Naive thymus-derived CD8-positive, alpha-beta T cell (primary cell): ENCODE measurements at regions not wholly inside any gene's neighbourhood (a gene's known extent, or its start where the extent isn't known, plus 50 kb on each side); places are given as distances from the start of the nearest gene placed in this dataset.
"Not testable (repeated sequence)": the region's sequence is repeated elsewhere in the genome, so short reads cannot be mapped to it uniquely, and the experiment has no call there.

ENCODE experiments used
- ATAC-seq, 2 donors: fragments of 150-1000 bp; cut with Tn5 transposase in 1 of 2; sonication (Bioruptor Pico), chemical (Tn5 transposase) in 1 of 2; 1 replicate in 1 of 2; 2 replicates in 1 of 2; pipeline ENCODE4 v1.10.0; 2021; ENCODE audit warnings: mild to moderate bottlenecking in 2 of 2, moderate library complexity in 2 of 2
- POLR2A ChIA-PET: fragments of 350-600 bp; sonication (Branson Sonifier 250); formaldehyde crosslinking; loops from one replicate; lab custom pipeline; 2021; ENCODE audit warnings: antibody characterized with exemption; lab: Charles Lee
- DNase-seq, 10 donors: peaks; one replicate each; pipeline versions ENCODE4 v3.0.0 to v3.0.0-alpha.2; 2020 to 2022
- H3K27ac Mint-ChIP-seq, 10 donors: one replicate each; pipeline ENCODE4 v1.8.0; 2020 to 2022; ENCODE audit warnings: mild to moderate bottlenecking in 10 of 10, mixed read lengths in 10 of 10, moderate library complexity in 4 of 10, inconsistent platforms in 1 of 10
- H3K27me3 Mint-ChIP-seq, 5 donors: one replicate each; pipeline ENCODE4 v1.8.0; 2021 to 2022; ENCODE audit warnings: mixed read lengths in 5 of 5
- H3K36me3 Mint-ChIP-seq, 3 donors: one replicate each; pipeline ENCODE4 v1.8.0; 2020 to 2022; ENCODE audit warnings: mixed read lengths in 3 of 3, mild to moderate bottlenecking in 2 of 3, inconsistent platforms in 1 of 3
- H3K4me1 Mint-ChIP-seq, 4 donors: one replicate each; pipeline ENCODE4 v1.8.0; 2021 to 2022; ENCODE audit warnings: mixed read lengths in 4 of 4
- H3K4me3 Mint-ChIP-seq, 10 donors: one replicate each; pipeline ENCODE4 v1.8.0; 2020 to 2022; ENCODE audit warnings: mild to moderate bottlenecking in 10 of 10, mixed read lengths in 10 of 10, moderate library complexity in 6 of 10, inconsistent platforms in 1 of 10
- H3K9me3 Mint-ChIP-seq, 9 donors: one replicate each; pipeline ENCODE4 v1.8.0; 2020 to 2022; ENCODE audit warnings: mixed read lengths in 9 of 9, mild to moderate bottlenecking in 3 of 9, inconsistent platforms in 1 of 9, moderate library complexity in 1 of 9

DNA sequence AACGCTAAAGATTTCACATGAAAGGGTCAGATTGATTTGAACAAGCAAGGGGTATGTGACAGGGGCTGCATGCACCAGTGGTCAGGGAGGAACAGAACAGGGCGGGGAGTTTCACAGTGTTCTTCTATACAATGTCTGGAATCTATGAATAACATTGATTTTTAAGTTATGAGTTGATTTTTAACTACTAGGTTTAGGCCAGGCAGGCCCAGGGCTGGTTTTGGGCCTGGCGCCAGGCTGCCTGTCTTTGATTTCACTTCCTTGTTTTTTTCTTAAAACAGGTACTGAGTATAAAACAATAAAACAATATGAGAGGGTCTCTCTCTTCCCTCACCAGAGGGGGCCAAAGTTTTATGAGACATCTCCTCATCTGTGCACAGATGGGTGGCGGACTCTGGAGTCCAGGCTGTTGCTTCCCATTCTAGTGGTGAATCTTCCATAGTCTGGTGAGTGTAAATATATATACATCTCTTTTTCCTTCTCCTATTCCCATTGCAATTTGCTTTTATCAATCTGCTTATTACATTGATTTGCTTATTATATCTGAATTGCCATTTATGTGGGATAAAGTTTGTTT is 133.2 kb downstream of the ZNF737 start:
- H3K27me3 Mint-ChIP-seq, POLR2A ChIA-PET, H3K36me3 Mint-ChIP-seq, H3K4me1 Mint-ChIP-seq, ATAC-seq, H3K4me3 Mint-ChIP-seq, DNase-seq: not testable (repeated sequence)
- H3K27ac Mint-ChIP-seq = peak overlapping the region in 1 of 10 donors; percentile 29
- H3K9me3 Mint-ChIP-seq = peaks cover 0 to 12% (median 4%) of the 10 kb centered on the region in 9 donors

GRCh38 chr19:20431826-20432225 is 133.8 kb downstream of the ZNF737 start:
- H3K4me1 Mint-ChIP-seq = peaks cover 0 to 4% (median 0%) of the 10 kb centered on the region in 4 donors
- H3K9me3 Mint-ChIP-seq = peaks cover 0 to 9% (median 3%) of the 10 kb centered on the region in 9 donors
- POLR2A ChIA-PET = no interaction called here
- no peak for DNase-seq
- no peaks in the 10 kb centered on the region for H3K27me3 Mint-ChIP-seq
- ATAC-seq = no peak
- peak overlapping the region in 1 of 10 donors; percentile 11 for H3K27ac Mint-ChIP-seq
- peaks cover 0 to 9% (median 0%) of the 10 kb centered on the region in 3 donors for H3K36me3 Mint-ChIP-seq
- H3K4me3 Mint-ChIP-seq = no peak overlapping the region

DNA sequence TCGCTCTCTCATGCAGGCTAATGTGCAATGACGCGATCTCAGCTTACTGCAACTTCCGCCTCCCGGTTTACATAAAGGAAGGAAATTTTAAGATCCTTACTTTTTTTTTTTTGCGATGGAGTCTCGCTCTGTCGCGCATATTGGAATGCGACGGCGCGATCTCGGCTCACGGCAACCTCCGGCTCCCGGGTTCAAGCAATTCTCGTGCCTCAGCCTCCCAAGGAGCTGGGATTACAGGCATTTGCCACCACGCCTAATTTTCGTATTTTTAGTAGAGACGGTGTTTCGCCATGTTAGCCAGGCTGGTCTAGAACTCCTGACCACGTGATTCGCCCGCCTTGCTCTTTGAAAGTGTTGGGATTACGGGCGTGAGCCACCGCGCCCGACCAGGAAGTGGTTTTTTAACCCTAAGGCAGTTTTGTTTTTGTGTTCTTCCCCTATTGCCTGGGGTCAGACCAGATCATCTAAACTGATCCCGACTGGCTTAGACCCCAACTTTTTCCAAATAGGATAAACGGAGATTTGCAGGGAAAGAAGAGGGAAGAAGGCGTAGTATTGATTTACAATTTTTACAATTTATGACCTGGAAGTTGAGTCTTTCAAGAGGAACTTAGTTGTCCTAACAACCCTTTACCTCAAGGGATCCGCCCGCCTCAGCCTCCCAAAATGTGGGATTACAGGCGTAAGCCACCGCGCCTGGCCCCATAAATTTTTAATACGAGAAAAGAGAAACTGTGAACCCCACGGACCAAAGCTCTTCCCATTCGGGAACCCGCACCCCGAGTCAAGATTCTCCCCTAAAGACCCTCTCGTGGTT is 142.0 kb downstream of the ZNF737 start:
- no peak for ATAC-seq
- POLR2A ChIA-PET = interaction anchor here (0.7 to 3.3 kb wide), 7 partner anchors 8 to 597 kb away, joined by 3 to 28 read pairs (median 5); partner anchors contain the start of genes ZNF430, ZNF486, ZNF626 and ZNF66
- peaks cover 0 to 3% (median 0%) of the 10 kb centered on the region in 5 donors for H3K27me3 Mint-ChIP-seq

GRCh38 chr19:20422216-20423205 is 143.1 kb downstream of the ZNF737 start:
- peaks cover 0 to 16% (median 4%) of the 10 kb centered on the region in 3 donors for H3K36me3 Mint-ChIP-seq
- peaks cover 2 to 11% (median 7%) of the 10 kb centered on the region in 4 donors for H3K4me1 Mint-ChIP-seq
- ATAC-seq = no peak
- H3K27ac Mint-ChIP-seq = peak overlapping the region in 7 of 10 donors; percentile 24 to 94 (median 79)
- H3K27me3 Mint-ChIP-seq = peaks cover 0 to 3% (median 0%) of the 10 kb centered on the region in 5 donors
- no peak for DNase-seq
- H3K9me3 Mint-ChIP-seq = peaks cover 0 to 23% (median 4%) of the 10 kb centered on the region in 9 donors
- H3K4me3 Mint-ChIP-seq = peak overlapping the region in 8 of 10 donors; percentile 89 to 97 (median 94)
- POLR2A ChIA-PET = interaction anchor here (0.7 to 3.3 kb wide), 6 partner anchors 7 to 354 kb away, joined by 3 to 28 read pairs (median 6); partner anchors contain the start of genes ZNF626, ZNF66 and ZNF737

More for the DNA sequence above, 142.0 kb downstream of the ZNF737 start:
- peaks cover 0 to 21% (median 4%) of the 10 kb centered on the region in 9 donors for H3K9me3 Mint-ChIP-seq
- peak in 4 of 10 donors; percentile 2 to 38 (median 26) for DNase-seq
- peak overlapping the region; percentile 89 to 97 (median 94) for H3K4me3 Mint-ChIP-seq
- H3K27ac Mint-ChIP-seq = peak overlapping the region; percentile 68 to 97 (median 92)
- H3K36me3 Mint-ChIP-seq = peaks cover 0 to 14% (median 4%) of the 10 kb centered on the region in 3 donors
- H3K4me1 Mint-ChIP-seq = peaks cover 2 to 11% (median 7%) of the 10 kb centered on the region in 4 donors

- no peaks in the 10 kb centered on the region for H3K27me3 Mint-ChIP-seq
- POLR2A ChIA-PET = no interaction called here
- H3K4me3 Mint-ChIP-seq = no peak overlapping the region
- no peaks in the 10 kb centered on the region for H3K4me1 Mint-ChIP-seq
- no peak overlapping the region for H3K27ac Mint-ChIP-seq
- peaks cover 0 to 21% (median under 1%) of the 10 kb centered on the region in 9 donors for H3K9me3 Mint-ChIP-seq
- DNase-seq = no peak
- ATAC-seq = no peak
- H3K36me3 Mint-ChIP-seq = peaks cover 4 to 48% (median 12%) of the 10 kb centered on the region in 3 donors
These were observed 148.9 kb downstream of the ZNF737 start for GRCh38 chr19:20416661-20417060.

- Mint-ChIP-seq H3K9me3 (peaks cover 0 to 30% (median 6%) of the 10 kb centered on the region in 9 donors), H3K27ac (no peak overlapping the region), H3K4me1 (no peaks in the 10 kb centered on the region), H3K36me3 (peaks cover 14 to 45% (median 18%) of the 10 kb centered on the region in 3 donors), H3K27me3 (no peaks in the 10 kb centered on the region), H3K4me3 (no peak overlapping the region)
- POLR2A ChIA-PET = no interaction called here
- ATAC-seq (no peak), DNase-seq (no peak)
These were observed 151.5 kb downstream of the ZNF737 start for GRCh38 chr19:20414120-20414519.

GRCh38 chr19:20413705-20414104 is 151.9 kb downstream of the ZNF737 start:
- H3K4me3 Mint-ChIP-seq = no peak overlapping the region
- no peaks in the 10 kb centered on the region for H3K27me3 Mint-ChIP-seq
- H3K27ac Mint-ChIP-seq = no peak overlapping the region
- POLR2A ChIA-PET = no interaction called here
- peaks cover 14 to 44% (median 21%) of the 10 kb centered on the region in 3 donors for H3K36me3 Mint-ChIP-seq
- DNase-seq = no peak
- no peaks in the 10 kb centered on the region for H3K4me1 Mint-ChIP-seq
- ATAC-seq = no peak
- H3K9me3 Mint-ChIP-seq = peaks cover 0 to 33% (median 6%) of the 10 kb centered on the region in 9 donors

DNA sequence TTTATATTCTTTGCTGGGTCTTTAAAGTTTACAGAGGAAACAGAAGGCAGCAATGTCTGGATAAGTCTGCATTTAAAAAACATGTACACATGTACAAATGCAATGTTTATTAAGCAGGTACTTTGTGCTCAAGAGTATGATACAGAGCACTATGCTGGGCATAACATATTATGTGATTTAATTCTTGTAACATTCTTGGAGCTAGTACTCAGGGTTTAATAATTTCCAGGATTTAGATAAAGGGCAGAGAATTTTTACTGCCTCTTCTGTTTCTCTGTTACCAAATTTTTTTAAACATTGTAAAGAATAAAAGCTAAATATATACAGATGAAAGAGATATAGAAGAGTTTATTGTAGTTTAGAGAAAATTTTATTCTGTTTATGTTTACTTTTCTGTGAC is 152.7 kb downstream of the ZNF737 start:
- H3K27me3 Mint-ChIP-seq = no peaks in the 10 kb centered on the region
- POLR2A ChIA-PET = no interaction called here
- H3K4me1 Mint-ChIP-seq = no peaks in the 10 kb centered on the region
- no peak for ATAC-seq
- no peak for DNase-seq
- H3K36me3 Mint-ChIP-seq = peaks cover 14 to 47% (median 27%) of the 10 kb centered on the region in 3 donors
- peaks cover 0 to 39% (median 6%) of the 10 kb centered on the region in 9 donors for H3K9me3 Mint-ChIP-seq
- H3K4me3 Mint-ChIP-seq = no peak overlapping the region
- H3K27ac Mint-ChIP-seq = no peak overlapping the region

DNA sequence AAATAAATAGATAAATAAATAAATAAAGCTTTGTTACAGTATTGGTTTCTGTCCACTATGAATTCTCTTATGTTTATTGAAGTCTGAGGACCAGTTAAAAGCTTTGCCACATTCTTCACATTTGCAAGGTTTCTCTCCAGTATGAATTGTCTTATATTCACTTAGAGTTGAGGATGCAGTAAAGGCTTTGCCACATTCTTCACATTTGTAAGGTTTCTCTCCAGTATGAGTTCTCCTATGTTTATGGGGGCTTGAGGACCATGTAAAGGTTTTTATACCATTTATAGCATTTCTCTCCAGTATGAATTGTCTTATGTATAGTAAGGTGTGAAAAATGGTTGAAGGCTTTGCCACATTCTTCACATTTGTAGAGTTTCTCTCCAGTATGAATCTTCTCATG is 168.3 kb downstream of the ZNF737 start:
- no peaks in the 10 kb centered on the region for H3K27me3 Mint-ChIP-seq
- peaks cover 15 to 80% (median 32%) of the 10 kb centered on the region in 9 donors for H3K9me3 Mint-ChIP-seq
- no peak for ATAC-seq
- DNase-seq = no peak
- POLR2A ChIA-PET = no interaction called here
- H3K36me3 Mint-ChIP-seq = peaks cover 38 to 50% (median 40%) of the 10 kb centered on the region in 3 donors
- no peak overlapping the region for H3K27ac Mint-ChIP-seq
- no peak overlapping the region for H3K4me3 Mint-ChIP-seq
- H3K4me1 Mint-ChIP-seq = no peaks in the 10 kb centered on the region

GRCh38 chr19:20388706-20389225 is 176.8 kb downstream of the ZNF737 start:
- Mint-ChIP-seq H3K36me3 (peaks cover 0 to 42% (median 19%) of the 10 kb centered on the region in 3 donors), H3K27ac (no peak overlapping the region), H3K9me3 (peaks cover 0 to 88% (median 27%) of the 10 kb centered on the region in 9 donors), H3K4me3 (no peak overlapping the region), H3K4me1 (no peaks in the 10 kb centered on the region), H3K27me3 (peaks cover 0 to 2% (median 0%) of the 10 kb centered on the region in 5 donors)
- DNase-seq = no peak
- ATAC-seq = no peak
- POLR2A ChIA-PET = no interaction called here

DNA sequence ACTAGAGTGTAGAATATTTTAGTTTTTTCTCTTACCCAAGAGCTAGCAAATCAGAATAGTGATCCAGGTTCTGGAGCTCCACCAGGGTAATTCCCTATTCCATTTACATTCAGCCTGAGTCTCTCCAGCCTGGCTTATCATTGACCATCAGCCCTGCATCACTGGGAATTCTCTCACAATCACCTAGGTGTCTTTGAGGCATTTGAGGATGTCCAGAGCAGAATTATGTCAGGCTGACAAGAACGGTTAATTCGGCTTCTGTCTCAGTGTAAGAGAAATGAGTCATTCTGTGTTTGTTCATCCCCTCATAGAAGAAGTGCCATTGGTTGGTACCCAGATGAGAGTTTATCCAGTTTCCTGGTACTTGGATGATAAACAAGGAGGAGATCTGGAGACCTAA is 180.5 kb downstream of the ZNF737 start:
- ATAC-seq = no peak
- Mint-ChIP-seq H3K4me1 (no peaks in the 10 kb centered on the region), H3K36me3 (peaks cover 0 to 35% (median 17%) of the 10 kb centered on the region in 3 donors), H3K4me3 (no peak overlapping the region), H3K27me3 (peaks cover 0 to 2% (median 0%) of the 10 kb centered on the region in 5 donors), H3K9me3 (peaks cover 5 to 77% (median 33%) of the 10 kb centered on the region in 9 donors), H3K27ac (no peak overlapping the region)
- DNase-seq = no peak
- POLR2A ChIA-PET = no interaction called here
